SK-N-SH treated with all-trans-retinoic acid at 6 μM for 48 hours (cell line): ENCODE measurements at regions not wholly inside any gene's neighbourhood (a gene's known extent, or its start where the extent isn't known, plus 50 kb on each side); places are given as distances from the start of the nearest gene placed in this dataset.

Experiments
- CSDC2 ChIP-seq: fragments of 250-450 bp; sonication (Bioruptor Pico); IDR thresholded peaks from 2 replicates; pipeline ENCODE4 v1.5.0; 2020; ENCODE audit warnings: mild to moderate bottlenecking, moderate library complexity
- ISL1 ChIP-seq: fragments of 250-450 bp; sonication (Bioruptor Pico); IDR thresholded peaks from 2 replicates; pipeline ENCODE4 v2.1.2; 2022; ENCODE audit warnings: mild to moderate bottlenecking, moderate library complexity
- POU6F1 ChIP-seq: fragments of 250-450 bp; sonication (Bioruptor Pico); IDR thresholded peaks from 2 replicates; pipeline ENCODE4 v1.8.0; 2021; ENCODE audit warnings: low read depth, mild to moderate bottlenecking, moderate library complexity, borderline replicate concordance
- TCF4 ChIP-seq: fragments of 250-450 bp; sonication (Bioruptor Pico); IDR thresholded peaks from 2 replicates; pipeline ENCODE4 v1.8.0; 2021; ENCODE audit warnings: mild to moderate bottlenecking, moderate library complexity, borderline replicate concordance
- ZFP3 ChIP-seq: fragments of 250-450 bp; sonication (Bioruptor Pico); IDR thresholded peaks from 2 replicates; pipeline ENCODE4 v1.5.0; 2020; ENCODE audit warnings: mild to moderate bottlenecking, moderate library complexity
- ZFP30 ChIP-seq: fragments of 450-650 bp; formaldehyde crosslinking; IDR thresholded peaks from 2 replicates; pipeline ENCODE4 v1.5.0; 2022; ENCODE audit warnings: mild to moderate bottlenecking, moderate library complexity
- ZNF70 ChIP-seq: fragments of 450-650 bp; formaldehyde crosslinking; IDR thresholded peaks from 2 replicates; pipeline ENCODE4 v1.5.0; 2020; ENCODE audit warnings: mild to moderate bottlenecking, moderate library complexity
- TF ChIP-seq, protein P1 (sequence below): fragments of 250-450 bp; sonication (Bioruptor Pico); IDR thresholded peaks from 2 replicates; pipeline ENCODE4 v1.8.0; 2020; ENCODE audit warnings: mild to moderate bottlenecking, moderate library complexity, borderline replicate concordance

- TF ChIP-seq, protein P1, sequence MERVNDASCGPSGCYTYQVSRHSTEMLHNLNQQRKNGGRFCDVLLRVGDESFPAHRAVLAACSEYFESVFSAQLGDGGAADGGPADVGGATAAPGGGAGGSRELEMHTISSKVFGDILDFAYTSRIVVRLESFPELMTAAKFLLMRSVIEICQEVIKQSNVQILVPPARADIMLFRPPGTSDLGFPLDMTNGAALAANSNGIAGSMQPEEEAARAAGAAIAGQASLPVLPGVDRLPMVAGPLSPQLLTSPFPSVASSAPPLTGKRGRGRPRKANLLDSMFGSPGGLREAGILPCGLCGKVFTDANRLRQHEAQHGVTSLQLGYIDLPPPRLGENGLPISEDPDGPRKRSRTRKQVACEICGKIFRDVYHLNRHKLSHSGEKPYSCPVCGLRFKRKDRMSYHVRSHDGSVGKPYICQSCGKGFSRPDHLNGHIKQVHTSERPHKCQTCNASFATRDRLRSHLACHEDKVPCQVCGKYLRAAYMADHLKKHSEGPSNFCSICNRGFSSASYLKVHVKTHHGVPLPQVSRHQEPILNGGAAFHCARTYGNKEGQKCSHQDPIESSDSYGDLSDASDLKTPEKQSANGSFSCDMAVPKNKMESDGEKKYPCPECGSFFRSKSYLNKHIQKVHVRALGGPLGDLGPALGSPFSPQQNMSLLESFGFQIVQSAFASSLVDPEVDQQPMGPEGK (CRISPR knock-in tag): no peak
- no peak for TF ChIP-seq ZFP30 (CRISPR knock-in tag)
- TF ChIP-seq ZFP3 (CRISPR knock-in tag): no peak
- TF ChIP-seq POU6F1 (CRISPR knock-in tag): no peak
- TF ChIP-seq CSDC2 (CRISPR knock-in tag): no peak
- no peak for TF ChIP-seq ISL1
- TF ChIP-seq ZNF70 (CRISPR knock-in tag): no peak
- no peak for TF ChIP-seq TCF4
Measured at GRCh38 chr16:35404273-35404672, 1944.9 kb downstream of the TP53TG3F start.
